GM12864 (cell line): ENCODE measurements at regions not wholly inside any gene's neighbourhood (a gene's known extent, or its start where the extent isn't known, plus 50 kb on each side); places are given as distances from the start of the nearest gene placed in this dataset.

Experiments
- DNase-seq: peaks from one replicate; pipeline ENCODE4 v3.0.0-alpha.2; 2011; ENCODE audit warnings: low read depth
- H3K4me3 ChIP-seq: 2 replicates; pipeline ENCODE4 v1.5.1; 2011; ENCODE audit warnings: mild to moderate bottlenecking, low read depth, low read length, control low read depth
- TF ChIP-seq, protein P1 (sequence below): IDR thresholded peaks from 2 replicates; pipeline ENCODE4 v1.5.1; 2011; ENCODE audit warnings: low read depth, mild to moderate bottlenecking, moderate library complexity, low read length, control low read depth, inconsistent platforms; ENCODE audit errors: missing control alignments

DNA sequence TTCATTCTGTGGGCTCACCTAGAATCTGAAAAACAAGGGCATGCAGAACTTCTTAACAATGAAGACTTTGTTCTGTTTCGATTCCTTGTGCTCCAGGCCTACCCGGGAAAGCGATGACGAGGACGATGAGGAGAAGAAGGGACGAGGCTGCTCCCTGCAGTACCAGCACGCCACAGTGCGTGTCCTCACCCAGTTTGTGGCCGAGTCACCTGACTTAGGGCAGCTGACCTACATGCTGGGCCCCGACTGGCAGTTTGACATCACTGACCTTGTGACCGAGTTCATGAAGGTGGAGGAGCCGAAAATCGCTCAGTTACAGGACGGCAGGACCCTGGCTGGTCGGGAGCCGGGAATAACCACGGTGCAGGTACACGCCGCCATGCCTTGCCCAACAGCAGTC, 585.4 kb downstream of the AACS start:
- TF ChIP-seq, protein P1, sequence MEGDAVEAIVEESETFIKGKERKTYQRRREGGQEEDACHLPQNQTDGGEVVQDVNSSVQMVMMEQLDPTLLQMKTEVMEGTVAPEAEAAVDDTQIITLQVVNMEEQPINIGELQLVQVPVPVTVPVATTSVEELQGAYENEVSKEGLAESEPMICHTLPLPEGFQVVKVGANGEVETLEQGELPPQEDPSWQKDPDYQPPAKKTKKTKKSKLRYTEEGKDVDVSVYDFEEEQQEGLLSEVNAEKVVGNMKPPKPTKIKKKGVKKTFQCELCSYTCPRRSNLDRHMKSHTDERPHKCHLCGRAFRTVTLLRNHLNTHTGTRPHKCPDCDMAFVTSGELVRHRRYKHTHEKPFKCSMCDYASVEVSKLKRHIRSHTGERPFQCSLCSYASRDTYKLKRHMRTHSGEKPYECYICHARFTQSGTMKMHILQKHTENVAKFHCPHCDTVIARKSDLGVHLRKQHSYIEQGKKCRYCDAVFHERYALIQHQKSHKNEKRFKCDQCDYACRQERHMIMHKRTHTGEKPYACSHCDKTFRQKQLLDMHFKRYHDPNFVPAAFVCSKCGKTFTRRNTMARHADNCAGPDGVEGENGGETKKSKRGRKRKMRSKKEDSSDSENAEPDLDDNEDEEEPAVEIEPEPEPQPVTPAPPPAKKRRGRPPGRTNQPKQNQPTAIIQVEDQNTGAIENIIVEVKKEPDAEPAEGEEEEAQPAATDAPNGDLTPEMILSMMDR, result no peak
- DNase-seq, result no peak

DNA sequence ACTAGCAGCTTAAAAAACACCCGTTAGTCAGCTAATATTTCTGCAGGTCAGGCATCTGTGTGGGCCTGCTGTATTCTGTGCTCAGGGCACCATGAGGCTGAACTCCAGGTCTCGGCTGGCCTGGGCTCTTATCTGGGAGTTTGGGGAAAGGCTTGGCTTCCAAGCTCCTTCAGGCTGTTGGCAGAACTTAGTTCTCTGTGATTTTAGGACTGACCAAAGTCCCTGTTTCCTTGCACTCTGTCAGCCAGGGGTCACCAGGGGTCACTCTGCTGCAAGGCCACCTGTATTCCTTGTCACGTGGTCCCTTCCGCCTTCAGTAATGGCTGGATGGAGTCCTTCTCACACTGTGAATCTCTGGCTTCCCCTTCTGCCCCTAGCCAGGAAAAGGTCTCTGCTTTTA, 586.4 kb downstream of the AACS start:
- no peak for DNase-seq
- H3K4me3 ChIP-seq, result no peak overlapping the region
- TF ChIP-seq, protein P1, result no peak

More for the DNA sequence above, 585.4 kb downstream of the AACS start:
- H3K4me3 ChIP-seq, result no peak overlapping the region

DNA sequence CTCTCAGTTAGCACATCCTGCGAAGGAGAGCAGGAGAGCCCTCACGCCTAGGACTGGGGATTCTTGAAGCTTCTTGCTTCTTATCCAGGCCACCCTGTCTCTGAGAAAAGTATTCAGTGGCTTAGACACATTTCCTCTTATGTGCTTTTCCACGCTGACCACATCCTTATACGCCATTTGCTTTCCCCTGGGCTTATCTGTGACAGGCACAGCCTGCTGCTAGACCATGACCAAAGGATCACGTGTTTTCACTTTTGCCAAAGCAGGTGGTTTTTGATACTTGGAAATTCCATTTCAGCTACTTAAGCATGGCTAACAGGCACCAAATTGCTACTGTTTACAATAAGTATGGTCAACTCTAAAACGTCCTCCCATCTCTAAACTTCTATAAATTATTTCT, 587.4 kb downstream of the AACS start:
- TF ChIP-seq, protein P1, result no peak
- no peak overlapping the region for H3K4me3 ChIP-seq
- no peak for DNase-seq

DNA sequence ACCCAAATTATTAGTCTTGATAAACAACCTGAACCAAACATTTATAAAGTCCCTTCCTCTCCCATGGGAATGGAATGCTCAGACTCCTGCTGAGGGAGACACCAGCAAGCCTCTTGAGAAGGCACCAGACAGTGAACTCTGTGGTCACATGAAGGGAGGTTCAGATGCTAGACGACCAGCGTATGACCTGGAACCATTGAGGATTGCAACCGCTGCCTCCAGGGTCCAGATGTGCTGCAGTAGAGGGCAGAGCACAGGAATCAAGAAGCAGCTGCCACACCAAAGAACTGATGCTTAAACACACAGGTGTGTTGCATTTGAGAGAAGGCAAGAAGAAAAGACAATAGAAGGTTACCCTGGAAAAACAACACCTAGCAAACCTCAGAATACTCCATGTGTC, 592.4 kb downstream of the AACS start:
- no peak overlapping the region for H3K4me3 ChIP-seq
- no peak for DNase-seq
- TF ChIP-seq, protein P1, result no peak

DNA sequence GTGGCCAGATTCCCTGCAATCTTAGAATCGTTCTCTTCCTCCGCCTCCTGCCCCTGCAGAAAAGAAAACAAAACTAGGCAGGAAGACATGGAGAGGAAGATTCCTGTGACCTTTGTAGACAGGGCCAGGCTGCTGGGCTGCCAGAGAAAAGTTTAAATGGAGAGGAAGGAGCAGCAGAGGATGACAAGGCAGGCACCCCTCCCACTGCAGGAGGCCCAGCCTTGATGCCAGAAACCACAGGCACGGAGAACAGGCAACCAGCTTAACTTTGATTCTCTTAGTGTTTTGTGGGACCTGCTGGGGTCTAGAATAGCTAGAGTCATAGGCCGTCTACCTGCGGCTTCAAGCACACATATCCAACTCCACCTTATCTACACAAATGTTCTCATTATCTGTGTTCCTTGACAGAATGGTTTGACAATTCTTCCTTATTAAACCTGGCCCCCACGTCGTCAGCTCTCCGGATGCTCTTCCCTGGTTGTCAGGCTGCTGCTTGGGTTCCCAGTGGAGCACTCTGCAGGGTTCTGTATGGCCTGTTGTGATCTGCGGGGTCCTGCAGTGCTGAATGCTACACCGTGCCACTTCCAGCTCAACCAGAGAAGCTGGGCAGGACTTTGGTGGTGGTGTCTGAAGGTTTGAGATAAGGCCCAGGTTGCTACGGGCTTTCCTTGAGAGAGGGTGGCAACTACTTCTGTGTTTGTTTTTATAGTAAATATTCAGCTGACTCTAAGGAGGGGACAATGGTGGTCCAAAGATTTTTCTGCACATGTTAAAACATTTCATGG, 609.5 kb downstream of the AACS start:
- H3K4me3 ChIP-seq, result no peak overlapping the region
- DNase-seq, result no peak
- TF ChIP-seq, protein P1, result no peak

DNA sequence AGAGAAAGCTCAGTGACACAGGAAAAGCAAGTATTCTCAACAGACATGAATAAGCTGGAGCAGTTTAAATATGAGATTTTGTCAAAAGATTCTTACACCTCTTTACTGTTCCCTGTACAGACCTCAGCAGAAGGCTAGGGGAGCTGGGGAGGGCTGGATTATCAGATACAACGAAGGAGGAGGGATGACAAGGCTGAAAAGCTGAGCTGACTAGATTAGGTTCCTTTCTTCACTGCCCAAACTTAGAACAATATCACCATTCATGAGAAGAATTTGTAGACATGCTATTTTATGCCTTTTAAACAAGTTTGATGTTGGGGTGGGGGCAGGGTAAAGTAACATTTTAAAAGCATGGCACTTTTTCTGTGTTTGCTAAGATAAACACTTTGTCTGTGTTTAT, 611.1 kb downstream of the AACS start:
- no peak overlapping the region for H3K4me3 ChIP-seq
- no peak for DNase-seq
- TF ChIP-seq, protein P1, result no peak

DNA sequence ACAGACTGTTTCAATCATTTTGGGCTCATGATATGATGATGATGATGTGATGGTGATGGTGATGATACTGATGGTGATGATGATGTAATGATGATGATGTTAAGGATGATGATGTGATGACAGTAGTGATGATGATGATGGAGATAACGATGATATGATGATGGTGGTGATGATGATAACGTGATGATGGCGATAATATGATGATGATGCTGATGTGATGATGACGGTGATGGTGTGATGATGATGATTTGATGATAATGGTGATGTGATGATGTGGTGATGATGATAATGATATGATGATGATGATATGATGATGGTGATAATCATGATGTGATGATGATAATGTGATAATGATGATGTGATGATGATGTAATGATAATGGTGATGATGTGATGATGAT, 612.6 kb downstream of the AACS start:
- TF ChIP-seq, protein P1, result no peak
- no peak overlapping the region for H3K4me3 ChIP-seq
- DNase-seq, result no peak
